G401 (cell line): ENCODE measurements at regions not wholly inside any gene's neighbourhood (a gene's known extent, or its start where the extent isn't known, plus 50 kb on each side); places are given as distances from the start of the nearest gene placed in this dataset.

ENCODE experiments used
- DNase-seq: peaks from one replicate; pipeline ENCODE4 v3.0.0-alpha.2; 2015; ENCODE audit warnings: low spot score
- in situ Hi-C: cut with HindIII; loops from 2 replicates; pipeline ENCODE4 v1.10.0; 2016; ENCODE audit warnings: low sequenced_read_pairs, mixed read lengths

- no peak for DNase-seq
- in situ Hi-C loops, result no loop called here
Measured at GRCh38 chr2:150620416-150620815, 132.9 kb upstream of the RND3 start.

- no peak for DNase-seq
- in situ Hi-C loops, result no loop called here
Measured at GRCh38 chr2:150619607-150620330, 132.3 kb upstream of the RND3 start.

GRCh38 chr2:150618245-150618895 is 130.9 kb upstream of the RND3 start:
- in situ Hi-C loops, result no loop called here
- no peak for DNase-seq

GRCh38 chr2:150617351-150617978 is 130.0 kb upstream of the RND3 start:
- in situ Hi-C loops, result no loop called here
- no peak for DNase-seq

- no peak for DNase-seq
- in situ Hi-C loops, result no loop called here
Measured at GRCh38 chr2:150612957-150613710, 125.7 kb upstream of the RND3 start.

GRCh38 chr2:150610670-150611279 is 123.3 kb upstream of the RND3 start:
- in situ Hi-C loops, result no loop called here
- no peak for DNase-seq

- in situ Hi-C loops, result no loop called here
Measured at GRCh38 chr2:150609831-150610582, 122.5 kb upstream of the RND3 start.

GRCh38 chr2:150608341-150608740 is 120.9 kb upstream of the RND3 start:
- in situ Hi-C loops, result no loop called here

More at GRCh38 chr2:150609831-150610582, 122.5 kb upstream of the RND3 start:
- no peak for DNase-seq

GRCh38 chr2:150607390-150607811 is 119.9 kb upstream of the RND3 start:
- DNase-seq, result no peak
- in situ Hi-C loops, result no loop called here

More at GRCh38 chr2:150608341-150608740, 120.9 kb upstream of the RND3 start:
- DNase-seq, result no peak

- DNase-seq, result no peak
- in situ Hi-C loops, result no loop called here
Measured at GRCh38 chr2:150606380-150607060, 119.1 kb upstream of the RND3 start.

- in situ Hi-C loops, result no loop called here
- DNase-seq, result no peak
Measured at GRCh38 chr2:150605664-150606063, 118.2 kb upstream of the RND3 start.

- in situ Hi-C loops, result no loop called here
- DNase-seq, result no peak
Measured at GRCh38 chr2:150601280-150602038, 114.0 kb upstream of the RND3 start.

GRCh38 chr2:150599889-150600288 is 112.4 kb upstream of the RND3 start:
- in situ Hi-C loops, result no loop called here
- DNase-seq, result no peak

- in situ Hi-C loops, result no loop called here
- DNase-seq, result no peak
Measured at GRCh38 chr2:150598383-150598782, 110.9 kb upstream of the RND3 start.

GRCh38 chr2:150595803-150596470 is 108.5 kb upstream of the RND3 start:
- no peak for DNase-seq
- in situ Hi-C loops, result no loop called here

GRCh38 chr2:150594299-150594698 is 106.8 kb upstream of the RND3 start:
- DNase-seq, result no peak
- in situ Hi-C loops, result no loop called here
